Stimulated activated CD4-positive, alpha-beta T cell treated with anti-CD3 and anti-CD28 coated beads, TNF-alpha, amount 100 ng/mL, for 4 hours (primary cell): ENCODE measurements at regions not wholly inside any gene's neighbourhood (a gene's known extent, or its start where the extent isn't known, plus 50 kb on each side); places are given as distances from the start of the nearest gene placed in this dataset.

Source experiments
- DNase-seq, 3 experiments: peaks; one replicate each; pipeline ENCODE4 v3.0.0-alpha.2; 2020; ENCODE audit warnings: low read depth in 3 of 3

- DNase-seq = no peak
These were observed 301.1 kb upstream of the CDH4 start for GRCh38 chr20:60950974-60951373.

- DNase-seq = no peak
These were observed 299.2 kb upstream of the CDH4 start for GRCh38 chr20:60952861-60953260.

DNA sequence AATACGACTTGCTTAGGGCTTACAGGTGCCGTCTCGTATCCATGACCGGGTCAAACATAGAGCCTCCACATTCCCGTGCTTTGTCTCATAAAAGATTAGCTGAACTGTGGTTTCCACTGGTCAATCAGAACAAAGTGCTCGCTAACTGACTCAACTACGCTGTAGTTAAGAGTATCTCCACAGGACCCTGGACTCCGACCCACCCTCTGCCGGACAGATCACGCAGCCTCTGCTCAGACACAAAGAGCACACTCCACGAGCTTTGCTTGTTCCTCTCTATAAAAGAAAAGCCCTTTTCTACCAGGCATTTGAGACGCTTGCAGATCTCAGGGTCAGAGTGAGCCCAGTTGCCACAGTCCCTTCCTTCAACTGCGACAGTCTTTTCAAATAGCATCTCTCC, 298.7 kb upstream of the CDH4 start:
- no peak for DNase-seq

GRCh38 chr20:60955706-60956105, 296.4 kb upstream of the CDH4 start:
- DNase-seq = no peak

DNA sequence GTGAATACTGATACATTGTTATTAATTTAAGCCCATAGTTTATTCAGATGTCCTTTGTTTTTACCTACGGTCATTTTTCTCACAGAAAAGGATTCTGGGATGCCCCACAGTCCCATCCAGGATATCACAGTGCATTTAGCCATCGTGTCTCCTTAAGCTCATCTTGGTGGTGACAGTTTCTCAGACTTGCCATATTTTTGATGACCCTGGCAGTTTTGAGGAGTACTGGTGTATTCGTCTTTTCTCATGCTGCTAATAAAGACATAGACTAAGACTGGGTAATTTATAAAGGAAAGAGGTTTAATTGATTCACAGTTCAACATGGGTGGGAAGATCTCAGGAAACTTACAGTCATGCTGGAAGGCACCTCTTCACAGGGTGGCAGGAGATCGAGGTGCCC, 295.9 kb upstream of the CDH4 start:
- no peak for DNase-seq

DNA sequence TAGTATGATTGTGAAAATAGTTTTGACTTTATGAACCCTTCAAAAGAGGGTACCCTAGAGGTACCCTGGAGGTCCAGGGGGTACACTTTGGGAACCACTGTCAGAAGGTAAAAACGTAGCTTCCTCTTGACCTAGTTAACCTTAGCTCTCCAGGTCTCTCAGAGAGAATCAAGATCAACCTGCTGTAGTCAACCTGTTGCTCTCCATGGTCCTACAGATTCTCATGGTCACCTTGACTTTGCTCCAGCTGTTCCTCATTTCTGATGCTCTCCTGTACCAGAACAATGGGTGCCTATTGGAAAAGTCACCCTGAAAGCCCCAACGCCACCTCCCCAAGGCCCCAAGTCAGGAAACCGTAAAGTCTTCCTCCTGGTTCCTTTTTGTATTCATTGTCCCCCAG, 294.4 kb upstream of the CDH4 start:
- no peak for DNase-seq

DNA sequence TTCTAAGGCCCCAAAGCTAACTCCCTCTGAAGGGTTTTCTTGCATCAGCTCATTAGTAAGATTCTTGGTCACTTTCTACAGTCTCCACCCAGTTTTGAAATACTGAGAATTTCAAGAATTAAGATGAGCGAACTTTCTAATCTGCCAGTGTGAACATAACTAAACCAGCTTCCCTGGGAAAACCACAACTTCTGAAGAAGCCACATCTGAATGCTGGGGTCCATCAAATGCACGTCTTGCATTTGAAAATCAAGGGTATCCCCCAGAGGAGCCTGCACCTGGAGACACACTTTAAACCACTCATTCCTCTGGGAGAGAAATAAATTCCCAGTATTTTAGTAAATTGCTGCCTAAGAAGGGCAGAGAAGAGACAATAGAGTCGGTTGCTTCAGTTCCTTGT, 292.1 kb upstream of the CDH4 start:
- no peak for DNase-seq

GRCh38 chr20:60960500-60960899, 291.6 kb upstream of the CDH4 start:
- no peak for DNase-seq

DNA sequence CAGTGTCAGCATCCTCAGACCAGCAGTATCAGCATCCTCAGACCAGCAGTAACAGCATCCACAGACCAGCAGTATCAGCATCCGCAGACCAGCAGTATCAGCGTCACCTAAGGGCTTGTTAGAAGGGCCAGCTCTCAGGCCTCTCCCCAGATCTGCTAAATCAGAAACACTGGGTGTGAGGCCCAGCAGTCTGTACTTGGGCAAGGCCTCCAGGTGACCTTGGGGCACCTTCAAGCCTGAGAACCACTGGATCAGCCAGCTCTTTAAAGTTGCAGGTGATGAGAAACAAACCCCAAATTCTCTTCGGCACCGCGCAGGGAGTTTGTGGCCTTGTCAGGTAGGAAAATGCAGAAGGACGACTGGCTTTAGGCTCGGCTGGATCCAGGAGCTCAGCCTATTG, 290.5 kb upstream of the CDH4 start:
- no peak for DNase-seq

DNA sequence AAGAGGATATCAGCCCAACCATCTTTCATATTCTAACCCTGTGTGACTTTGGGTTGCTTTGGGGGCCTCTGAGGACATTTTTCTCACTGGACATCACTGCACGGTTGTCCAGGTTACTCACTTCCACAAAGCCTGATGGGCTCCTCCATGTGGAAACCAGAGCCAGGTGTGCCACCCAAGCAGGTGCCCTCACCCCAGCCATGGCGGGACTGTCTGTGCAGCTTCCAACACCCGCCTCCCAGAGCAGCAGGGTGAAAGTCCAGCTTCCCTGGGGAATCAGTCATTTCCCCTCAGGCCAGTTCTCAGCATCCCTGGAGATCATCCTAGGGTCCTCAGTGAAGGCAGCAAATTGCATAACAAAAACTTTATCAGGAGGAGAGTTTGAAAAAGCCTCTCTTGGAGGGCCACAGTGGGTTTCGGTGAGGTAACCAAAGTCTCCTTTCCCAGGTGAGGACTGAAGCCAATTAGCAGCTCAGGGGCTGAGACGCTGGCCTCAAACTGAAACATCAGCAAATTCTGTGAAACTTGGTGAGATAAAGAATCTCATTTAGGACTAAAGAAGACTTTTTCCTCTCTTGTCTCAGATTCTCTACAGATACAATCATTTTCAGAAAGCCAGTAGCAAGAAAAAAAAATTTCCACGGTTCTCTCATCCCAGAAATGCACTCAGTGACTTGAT, 289.6 kb upstream of the CDH4 start:
- no peak for DNase-seq

DNA sequence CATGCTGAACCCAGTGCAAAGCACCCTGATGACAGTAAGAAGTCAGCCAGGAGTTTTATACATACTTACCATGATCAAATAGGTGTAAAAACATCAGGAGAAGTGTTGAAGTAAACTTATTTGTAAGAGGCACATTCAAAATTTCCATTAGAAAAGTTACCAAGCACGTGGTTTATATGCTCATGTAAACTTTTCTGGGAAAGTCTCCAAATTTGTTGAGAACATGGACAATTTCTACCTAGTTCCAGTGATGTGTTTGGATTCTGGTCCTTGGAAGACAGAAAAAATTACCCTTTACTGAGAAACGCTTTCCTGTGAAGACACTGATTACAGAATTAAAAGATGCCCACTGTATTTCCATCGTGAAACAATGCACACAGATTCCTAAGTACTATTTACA, 288.9 kb upstream of the CDH4 start:
- DNase-seq = no peak

- no peak for DNase-seq
These were observed 287.1 kb upstream of the CDH4 start for GRCh38 chr20:60964911-60965310.

GRCh38 chr20:60966031-60966430, 286.0 kb upstream of the CDH4 start:
- DNase-seq = no peak

DNA sequence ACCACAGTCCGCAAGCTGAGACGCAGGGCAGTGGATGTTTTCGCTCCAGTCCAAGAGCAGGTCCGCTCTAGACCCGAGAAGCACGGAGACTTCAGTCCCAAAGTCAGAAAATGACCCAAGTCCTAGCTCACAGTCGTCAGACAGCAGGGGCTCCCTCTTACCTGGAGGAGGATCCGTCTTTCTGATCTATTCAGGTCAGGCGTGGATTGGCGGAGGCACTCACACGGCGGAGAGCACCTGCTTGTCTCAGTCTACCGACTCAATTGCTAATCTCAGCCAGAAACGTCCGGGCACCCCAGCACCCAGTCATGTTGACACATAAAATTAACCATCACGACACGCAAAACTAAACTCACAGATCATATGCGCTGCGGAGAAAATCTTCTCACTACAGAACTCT, 285.3 kb upstream of the CDH4 start:
- DNase-seq = no peak

- DNase-seq = no peak
These were observed 284.4 kb upstream of the CDH4 start for GRCh38 chr20:60967431-60968316.

DNA sequence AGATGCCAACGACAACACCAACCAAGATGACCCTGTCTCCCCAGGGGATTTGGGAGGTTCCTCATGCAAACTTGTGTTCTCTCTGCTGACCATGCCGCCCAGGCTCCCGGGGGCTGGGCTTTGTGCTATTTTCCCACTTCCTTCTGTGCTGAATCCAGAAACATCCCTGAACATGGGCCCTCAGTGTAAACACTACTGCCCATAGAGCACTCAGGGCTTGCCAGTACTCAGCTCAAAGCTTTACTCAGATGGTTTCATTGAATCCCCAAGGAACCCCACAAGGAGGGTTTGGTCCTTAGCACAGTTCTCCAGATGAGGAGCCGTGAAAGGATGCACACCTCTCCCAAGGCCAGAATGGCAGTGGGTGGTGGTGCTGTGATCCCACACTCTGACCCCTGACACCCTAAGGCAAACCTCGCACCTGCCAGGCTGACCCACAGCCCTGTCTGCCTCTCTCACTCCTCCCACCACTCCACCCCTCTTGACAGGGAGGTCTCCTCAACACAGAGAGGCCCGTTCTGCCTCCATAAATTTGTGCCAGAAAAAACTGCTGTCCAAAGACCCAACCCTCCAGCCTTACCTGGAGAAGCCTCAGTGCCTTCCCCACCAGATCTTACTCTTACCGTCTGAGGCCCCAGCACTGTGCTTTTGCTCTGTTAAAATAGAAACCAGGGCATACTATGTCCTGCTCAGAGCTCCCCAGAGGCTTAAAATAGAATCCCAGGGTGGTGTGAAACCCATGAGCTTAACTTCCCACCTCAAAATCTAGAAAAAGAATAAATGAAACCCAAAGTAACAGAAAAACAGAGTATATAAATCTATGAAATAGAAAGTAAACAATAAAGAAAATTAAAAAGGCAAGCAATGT, 283.0 kb upstream of the CDH4 start:
- no peak for DNase-seq

DNA sequence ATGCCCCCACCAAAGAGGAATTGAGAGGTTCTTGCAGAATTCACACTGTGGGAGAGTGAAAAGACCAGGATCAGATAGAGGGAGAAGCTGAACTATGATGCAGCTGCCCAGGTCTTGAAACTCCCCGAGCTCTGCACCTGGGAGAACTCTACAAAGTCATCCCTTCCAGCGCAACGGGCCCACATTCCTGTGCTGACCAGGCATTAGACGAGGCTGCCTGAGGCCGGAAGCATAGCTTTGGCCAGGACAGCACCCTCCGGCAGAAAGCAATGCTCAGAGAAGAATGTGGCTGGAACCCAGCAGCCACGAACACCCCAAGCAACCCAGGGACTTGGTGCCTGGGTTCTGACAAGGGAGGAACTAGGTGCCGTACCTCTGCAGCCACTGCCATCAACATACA, 281.5 kb upstream of the CDH4 start:
- no peak for DNase-seq

GRCh38 chr20:60974022-60974421, 278.0 kb upstream of the CDH4 start:
- DNase-seq = no peak

GRCh38 chr20:60974441-60974945, 277.6 kb upstream of the CDH4 start:
- no peak for DNase-seq

- DNase-seq = no peak
These were observed 275.9 kb upstream of the CDH4 start for GRCh38 chr20:60976139-60976538.

GRCh38 chr20:60976913-60977312, 275.1 kb upstream of the CDH4 start:
- no peak for DNase-seq

GRCh38 chr20:60977901-60978300, 274.2 kb upstream of the CDH4 start:
- no peak for DNase-seq
